Effector CD4-positive, alpha-beta T cell (primary cell): ENCODE measurements at regions not wholly inside any gene's neighbourhood (a gene's known extent, or its start where the extent isn't known, plus 50 kb on each side); places are given as distances from the start of the nearest gene placed in this dataset.
"Not testable (repeated sequence)": the region's sequence is repeated elsewhere in the genome, so short reads cannot be mapped to it uniquely, and the experiment has no call there.

Experiments used
- DNase-seq: peaks from one replicate; pipeline ENCODE4 v3.0.0-alpha.2; 2020

DNA sequence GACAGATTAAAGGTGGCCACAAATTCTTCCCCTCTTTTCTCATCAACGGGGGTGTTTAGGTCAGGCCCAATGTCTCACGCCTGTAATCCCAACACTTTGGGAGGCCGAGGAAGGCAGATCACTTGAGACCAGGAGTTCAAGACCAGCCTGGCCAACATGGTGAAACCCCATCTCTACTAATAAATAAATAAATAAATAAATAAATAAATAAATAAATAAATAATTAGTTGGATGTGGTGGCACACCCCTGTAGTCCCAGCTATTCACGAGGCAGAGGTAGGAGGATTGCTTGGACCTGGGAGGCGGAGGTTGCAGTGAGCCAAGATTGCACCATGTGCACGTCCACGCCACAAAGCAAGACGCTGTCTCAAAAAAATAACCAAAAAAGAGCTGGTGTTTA is 180.7 kb downstream of the FASLG start:
- DNase-seq, result not testable (repeated sequence)

DNA sequence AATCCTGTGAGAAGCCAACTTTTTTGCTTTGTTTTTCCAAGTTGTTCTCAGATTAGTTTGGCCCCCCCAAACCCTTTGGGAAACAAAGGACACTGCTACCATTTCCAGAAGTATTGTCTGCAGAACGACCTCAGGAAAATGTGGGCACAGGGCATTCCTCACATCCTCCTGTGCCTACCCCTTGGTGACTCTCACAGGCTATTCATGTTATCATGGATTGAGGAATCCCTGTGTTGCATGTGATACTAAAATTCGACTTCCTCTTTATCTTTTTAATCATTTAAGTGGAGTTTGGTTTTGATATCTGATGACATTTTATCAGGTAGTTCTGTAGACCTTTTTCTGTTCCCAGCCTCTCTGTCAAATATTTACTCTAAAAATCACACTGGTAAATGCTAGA is 184.5 kb downstream of the FASLG start:
- no peak for DNase-seq

DNA sequence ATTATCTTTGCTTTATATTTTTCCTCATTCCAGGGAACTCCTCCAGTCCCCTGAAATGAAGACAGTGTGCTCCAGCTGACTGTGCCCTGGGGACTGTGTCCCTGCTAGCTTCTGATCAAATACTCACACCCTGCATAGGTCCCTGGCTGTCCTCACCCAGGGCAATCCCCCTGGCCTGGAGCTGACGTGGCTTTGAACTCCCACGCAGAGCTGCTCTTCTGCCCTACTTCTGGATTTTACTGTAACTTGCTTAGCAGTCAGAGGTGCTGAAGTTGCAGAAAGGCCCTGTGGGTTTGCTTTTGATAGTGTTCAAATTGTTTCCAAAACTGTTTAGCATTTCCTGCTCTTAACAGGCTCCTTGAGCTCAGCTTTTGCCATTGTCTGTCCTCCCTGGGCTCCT is 186.5 kb downstream of the FASLG start:
- DNase-seq, result no peak

DNA sequence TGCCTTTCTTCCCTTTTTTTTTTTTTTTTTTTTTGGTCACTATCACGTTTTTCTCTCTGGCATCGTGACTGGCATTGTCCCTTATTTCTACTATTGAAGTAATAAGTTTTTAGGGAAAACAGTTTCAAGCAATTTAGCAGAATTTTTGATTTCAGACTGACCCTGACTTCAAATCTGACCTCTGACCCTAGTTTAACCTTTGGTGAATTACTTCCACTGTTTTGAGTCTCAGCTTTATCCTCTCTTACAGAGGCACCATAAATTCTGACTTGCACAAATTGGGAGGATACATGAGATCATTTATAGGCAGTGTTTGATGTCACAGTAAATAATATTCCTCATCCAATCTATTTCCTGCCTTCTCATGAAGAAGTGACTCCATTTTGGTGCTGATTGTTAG is 187.0 kb downstream of the FASLG start:
- no peak for DNase-seq

DNA sequence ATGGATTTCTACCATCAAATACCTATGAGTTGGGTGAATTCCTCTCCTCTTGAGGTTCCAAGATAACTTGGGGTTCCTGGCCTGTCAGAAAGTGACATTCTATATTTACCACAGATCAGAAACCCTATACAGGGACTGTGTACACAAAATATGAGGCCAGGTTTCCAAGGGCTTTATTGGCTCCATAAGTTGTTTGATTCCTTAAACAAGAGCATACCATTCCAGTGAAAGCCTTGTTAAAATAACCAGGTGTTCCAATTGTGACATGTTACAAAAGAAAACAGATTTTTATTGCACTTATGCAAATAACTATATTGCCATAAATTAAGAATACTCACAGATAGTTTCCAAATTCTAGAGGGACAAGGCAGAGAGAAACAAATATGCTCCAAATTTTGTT is 188.9 kb downstream of the FASLG start:
- not testable (repeated sequence) for DNase-seq

DNA sequence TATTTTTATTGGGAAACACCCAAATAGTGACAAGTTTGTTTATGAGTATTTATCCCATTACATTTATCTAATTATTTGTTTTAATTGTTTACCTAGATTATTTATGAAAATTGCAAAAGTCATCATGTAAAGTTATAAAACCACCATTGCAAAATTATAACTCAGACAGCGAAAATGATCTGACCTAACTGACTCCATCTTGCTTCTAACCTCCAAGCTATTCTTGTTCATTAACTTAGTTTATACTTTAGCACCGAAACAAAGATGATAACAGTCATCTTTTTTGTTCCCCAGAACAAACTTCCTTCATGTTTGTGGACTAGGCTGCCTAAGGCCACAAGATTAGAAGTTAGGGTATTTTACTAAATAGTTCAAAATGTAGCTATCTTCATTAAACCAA is 190.8 kb downstream of the FASLG start:
- DNase-seq, result no peak

DNA sequence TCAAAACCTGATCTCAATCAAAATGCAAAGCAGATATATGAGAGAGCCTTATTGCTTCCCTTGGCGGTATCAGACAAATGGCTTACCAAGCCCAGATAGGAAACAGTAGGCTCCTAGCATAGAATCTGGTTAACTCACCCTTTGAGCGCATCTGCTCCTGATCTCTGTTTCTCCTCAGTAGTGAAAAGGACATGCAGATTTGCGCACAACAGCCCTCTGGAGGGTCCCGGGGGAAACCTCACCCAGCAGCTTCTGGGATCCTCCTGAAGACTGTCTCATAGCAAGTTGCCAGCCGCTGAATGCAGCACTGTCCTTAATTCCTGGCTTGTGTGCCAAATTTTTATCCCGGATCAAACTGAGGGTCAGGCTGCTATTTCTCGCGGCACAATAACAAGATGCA is 192.2 kb downstream of the FASLG start:
- DNase-seq, result no peak

DNA sequence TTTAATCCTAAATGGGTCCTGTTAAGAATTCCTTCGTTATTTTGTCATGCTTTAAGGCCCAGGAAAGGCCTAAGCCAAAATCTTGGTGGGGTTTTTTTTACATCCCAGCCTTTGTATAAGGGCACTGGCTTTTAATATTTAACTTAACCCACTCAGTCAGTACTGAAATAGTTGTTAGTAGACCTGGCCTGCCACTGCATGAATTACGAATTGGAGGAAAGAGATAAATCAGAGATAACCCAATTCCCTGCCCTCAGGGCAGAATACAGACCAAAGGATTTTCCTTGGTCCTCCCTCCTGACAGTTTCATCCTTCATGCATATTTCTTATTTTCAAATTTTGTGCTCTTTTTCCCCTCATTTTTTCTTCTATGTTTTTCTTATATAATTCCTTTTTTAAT is 193.0 kb downstream of the FASLG start:
- DNase-seq, result no peak

DNA sequence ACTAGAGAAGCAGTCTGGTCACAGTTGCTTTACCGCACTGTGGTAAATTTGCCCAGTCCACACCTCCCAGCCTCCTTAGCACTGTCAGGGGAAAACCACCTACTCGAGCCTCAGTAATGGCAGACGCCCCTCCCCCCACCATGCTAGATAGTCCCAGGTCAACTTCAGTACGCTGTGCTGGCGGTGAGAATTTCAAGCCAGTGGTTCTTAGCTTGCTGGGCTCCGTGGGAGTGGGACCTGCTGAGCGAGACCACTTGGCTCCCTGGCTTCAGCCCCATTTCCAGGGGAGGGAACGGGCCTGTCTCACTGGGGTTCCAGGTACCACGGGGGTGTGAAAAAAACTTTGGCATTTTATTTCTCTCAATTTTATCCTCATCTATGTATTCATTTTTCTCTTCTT is 194.8 kb downstream of the TNFSF18 start:
- DNase-seq, result not testable (repeated sequence)

DNA sequence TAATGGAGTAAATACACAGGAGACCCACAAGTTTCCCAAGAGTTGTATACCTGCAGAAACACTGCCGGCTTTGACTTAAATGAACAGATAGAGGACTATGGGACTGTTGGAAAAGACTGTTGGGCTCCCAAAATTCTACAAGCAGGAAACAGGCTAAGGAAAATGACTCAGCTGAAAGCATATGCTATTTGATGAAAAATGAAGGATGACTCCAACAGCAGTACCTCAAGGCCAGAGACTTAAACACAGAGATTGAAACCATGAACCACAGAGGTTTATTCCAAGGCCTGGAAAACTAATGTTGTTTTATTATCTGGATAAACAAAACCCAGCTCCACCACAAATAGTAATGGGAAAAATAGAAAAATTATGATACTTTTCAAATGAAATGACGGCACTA is 187.7 kb downstream of the TNFSF18 start:
- no peak for DNase-seq

DNA sequence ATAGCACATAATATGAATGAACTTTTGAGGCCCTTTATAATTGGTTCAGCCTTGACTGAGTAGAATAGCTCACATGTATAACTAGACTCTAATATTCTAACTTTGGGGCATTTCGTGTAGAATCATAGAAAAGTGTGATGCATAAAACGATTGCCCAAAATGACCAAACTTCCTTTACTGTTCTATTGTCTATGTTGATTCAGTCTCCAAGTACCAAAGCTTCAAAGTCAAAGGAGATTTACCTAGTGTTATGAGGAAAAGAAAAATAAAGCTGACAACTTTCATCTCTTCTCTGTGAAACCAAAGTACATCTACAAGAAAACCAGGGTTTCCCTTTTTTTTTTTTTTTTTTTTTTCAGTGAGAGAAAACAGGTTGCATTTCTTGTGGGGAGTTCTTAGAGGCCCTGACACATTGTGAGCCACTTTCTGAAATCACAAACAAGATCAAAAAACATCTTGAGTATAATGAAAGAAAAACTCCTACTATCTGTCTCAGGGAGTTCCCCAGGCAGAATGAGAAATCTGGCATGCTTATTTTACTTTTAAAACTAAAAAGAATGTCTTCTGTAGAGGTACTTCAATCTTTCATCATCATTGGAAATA is 183.4 kb downstream of the TNFSF18 start:
- DNase-seq, result no peak

DNA sequence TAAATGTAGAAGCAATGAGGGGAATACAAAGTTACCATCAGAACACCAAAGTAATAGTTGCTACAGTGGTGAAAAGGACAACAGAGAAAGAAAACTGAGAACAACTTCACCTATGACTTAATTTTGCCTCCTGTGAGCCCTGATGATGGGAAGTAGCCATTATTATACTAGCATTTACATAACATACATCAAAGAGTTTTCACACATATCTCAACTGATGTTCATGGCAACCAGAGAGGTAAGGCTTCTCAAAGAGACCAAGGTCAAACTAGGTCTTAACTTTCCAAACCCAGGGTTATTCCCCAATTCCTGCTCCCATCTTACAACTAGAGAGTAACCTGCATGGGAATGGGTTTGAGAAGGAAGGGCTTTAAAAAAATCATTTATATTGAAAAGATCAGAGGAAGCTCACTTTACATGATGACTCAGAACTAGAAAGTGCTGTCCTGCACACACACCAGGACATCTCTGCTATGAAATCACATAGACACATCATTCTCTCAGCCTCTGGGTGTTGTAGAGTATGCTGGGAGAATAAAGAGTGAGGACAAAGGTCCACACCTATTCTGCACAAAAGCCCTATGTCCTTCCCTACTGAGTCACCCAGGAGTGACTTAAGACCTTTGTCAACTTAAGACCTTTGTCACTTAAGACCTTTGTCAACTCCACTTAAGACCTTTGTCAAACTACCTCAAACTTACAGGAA is 179.7 kb downstream of the TNFSF18 start:
- no peak for DNase-seq

DNA sequence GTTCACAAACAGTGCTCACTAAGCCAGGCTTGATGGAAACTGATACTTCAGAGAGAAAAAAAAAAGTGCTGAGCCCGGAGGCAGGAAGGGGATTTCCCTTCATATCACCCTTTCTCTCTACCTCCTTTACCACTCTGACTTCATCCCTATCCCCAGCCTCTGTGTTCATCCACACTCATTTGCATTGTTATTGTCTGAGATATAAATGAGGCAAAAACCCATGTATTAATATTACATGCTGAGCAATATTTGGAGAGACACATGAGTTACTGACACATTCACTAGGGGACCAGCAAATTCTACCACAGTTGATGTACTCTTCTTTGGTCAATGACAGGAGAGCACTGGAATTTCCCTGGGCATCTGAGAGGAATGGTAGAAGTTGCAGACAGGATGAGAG is 175.8 kb downstream of the TNFSF18 start:
- no peak for DNase-seq

DNA sequence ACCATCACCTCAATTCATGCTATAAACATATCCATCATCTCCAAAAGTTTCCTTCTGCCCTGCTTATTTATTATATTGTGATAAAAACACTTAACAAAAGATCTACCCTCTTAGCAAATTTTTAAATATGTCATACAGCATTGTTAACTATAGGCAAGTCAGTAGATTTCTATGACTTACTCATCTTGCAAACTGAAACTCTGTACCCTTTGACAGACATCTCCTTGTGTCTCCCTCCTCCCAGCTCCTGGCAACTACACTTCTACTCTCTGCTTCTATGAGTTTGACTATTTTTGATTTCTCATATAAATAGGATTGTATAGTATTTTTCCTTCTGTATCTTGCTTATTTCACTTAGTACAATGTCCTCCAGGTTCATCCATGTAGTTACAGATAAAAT is 174.8 kb downstream of the TNFSF18 start:
- no peak for DNase-seq

DNA sequence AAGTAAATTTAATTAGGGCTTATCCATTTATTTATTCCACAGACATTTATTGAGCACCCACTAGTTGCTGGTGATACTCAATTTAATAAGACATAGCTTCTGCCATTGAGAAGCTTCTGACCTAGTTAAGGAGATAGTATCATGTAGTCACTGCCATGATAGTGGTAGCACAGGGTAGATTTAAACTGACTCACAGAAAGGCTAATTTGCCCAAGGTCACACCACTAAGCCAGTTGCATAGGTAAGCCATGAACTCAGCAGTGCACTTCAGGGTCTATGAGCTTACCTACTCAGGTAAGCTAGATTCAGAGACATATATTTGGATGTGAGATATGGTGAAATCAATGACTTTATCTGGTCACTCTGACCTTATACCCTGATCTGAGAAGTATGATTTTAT is 168.4 kb downstream of the TNFSF18 start:
- DNase-seq, result no peak

DNA sequence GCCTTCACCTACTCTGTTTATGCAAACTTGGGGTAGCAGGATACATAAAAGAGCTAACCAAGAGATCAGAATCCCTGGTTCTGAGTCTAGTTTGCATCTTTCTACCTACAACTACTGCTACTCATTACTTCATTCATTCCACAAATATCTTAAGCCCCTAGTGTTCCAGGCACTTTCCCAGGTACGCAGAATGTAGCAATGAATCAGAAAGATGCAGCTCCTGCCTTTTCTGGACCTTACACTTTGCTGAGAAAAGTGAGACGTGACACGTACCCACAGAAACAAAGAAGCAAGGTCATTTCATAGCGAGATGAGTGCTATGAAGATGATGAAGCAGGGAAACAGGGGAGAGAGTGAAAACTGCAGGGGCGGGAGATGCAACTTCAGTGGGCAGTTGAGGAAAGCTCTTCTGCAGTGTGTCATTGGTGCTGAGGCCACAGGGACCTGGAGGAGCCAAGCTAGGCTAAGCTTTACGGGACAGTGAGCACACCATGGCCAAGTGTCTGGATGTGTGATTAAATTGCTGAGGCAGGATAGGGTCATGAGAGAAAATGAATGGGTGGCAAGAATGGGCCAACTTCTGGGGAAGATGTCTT is 167.9 kb downstream of the TNFSF18 start:
- no peak for DNase-seq

DNA sequence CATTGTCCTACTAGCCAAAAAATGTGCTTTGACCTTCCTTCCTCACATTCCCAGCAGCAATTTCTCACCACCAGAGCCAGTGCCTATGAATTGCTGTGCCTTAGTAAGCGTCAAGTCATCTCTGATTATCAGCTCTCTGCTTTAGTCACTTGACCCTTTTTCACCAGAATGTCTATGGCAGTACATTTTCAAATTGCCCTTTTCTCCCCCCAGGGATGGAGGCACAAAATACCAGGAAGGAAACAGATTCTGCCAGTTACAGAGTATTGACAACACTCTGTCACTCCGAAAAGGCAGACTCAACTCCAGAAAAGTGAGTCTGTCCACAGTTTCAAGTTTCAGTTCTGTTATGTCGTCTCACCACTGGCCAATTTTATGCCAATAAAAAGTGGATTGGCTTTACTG is 167.4 kb downstream of the TNFSF18 start:
- no peak for DNase-seq

DNA sequence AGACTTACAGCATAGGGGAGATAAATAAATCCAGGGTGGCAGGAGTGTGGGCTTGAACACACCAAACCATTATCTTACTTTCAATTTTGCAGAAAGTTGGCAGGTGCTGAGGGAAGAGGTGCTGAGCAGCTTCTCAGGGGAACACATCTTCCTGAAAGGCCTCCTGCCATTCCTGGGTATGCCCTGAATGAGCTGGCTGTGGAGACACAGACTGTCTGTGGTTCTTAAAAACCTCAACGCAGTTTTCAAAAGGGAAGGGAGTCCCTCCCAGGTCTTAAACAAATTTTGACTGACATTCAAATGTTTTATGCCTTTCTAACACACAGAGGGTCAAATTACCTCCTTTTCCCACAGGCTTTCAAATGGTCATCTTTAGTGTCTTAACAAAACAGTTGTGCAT is 166.9 kb downstream of the TNFSF18 start:
- DNase-seq, result no peak

DNA sequence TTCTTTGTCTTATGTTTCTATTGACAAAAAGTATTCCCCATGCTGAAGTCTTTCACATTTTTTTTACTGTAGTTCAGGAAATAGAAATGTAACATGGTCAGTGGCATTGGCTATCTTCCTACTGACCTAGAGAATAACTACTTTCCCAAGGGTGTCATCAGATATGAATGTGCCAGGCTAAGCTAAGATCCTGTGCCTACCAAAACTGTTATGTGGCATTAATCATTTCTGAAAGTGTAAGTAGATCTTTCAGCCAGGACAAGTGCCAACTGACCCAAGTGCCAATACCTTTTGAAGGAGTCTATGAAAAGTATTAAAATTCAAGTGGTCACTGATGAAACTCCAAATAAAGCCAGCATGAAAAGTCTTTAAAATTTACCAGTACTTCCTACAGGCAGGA is 165.3 kb downstream of the TNFSF18 start:
- no peak for DNase-seq

DNA sequence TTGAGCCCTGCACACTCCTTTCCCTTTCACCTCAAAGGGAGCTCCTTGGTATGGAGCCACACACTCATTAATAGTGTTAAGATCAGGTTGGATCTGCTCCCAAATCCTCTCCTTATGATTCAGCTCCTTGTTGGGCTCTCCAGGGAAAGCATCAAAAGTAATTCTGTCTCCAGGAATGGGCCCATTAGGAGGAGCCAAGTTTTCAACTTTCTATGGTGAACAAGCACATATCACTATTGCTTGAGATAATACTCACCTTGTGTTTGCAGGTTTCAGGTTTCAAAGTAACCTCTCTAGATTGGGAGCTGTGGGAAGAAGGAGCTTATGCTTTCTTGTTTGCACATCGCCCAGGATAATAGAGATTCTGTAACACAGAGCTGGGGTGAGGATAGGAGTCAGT is 164.8 kb downstream of the TNFSF18 start:
- no peak for DNase-seq

DNA sequence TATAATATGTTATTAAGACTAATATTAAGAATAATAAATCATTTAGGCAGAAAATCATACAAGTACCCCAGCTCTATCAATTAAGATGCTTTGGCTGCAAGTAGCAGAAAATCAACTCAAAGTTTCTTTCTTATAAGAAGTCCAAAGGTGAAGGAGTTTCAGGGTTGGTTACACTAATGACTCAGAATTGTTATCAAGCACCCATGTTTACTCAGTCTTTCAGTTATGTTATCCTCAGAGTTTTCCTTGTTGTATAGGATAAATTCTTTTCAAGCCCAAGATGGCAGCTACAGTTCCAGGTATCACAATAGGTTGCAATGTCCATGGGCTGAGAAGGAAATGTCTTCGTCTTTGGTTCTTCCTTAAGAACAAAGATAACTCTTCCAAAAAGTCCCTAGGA is 163.6 kb downstream of the TNFSF18 start:
- DNase-seq, result no peak

DNA sequence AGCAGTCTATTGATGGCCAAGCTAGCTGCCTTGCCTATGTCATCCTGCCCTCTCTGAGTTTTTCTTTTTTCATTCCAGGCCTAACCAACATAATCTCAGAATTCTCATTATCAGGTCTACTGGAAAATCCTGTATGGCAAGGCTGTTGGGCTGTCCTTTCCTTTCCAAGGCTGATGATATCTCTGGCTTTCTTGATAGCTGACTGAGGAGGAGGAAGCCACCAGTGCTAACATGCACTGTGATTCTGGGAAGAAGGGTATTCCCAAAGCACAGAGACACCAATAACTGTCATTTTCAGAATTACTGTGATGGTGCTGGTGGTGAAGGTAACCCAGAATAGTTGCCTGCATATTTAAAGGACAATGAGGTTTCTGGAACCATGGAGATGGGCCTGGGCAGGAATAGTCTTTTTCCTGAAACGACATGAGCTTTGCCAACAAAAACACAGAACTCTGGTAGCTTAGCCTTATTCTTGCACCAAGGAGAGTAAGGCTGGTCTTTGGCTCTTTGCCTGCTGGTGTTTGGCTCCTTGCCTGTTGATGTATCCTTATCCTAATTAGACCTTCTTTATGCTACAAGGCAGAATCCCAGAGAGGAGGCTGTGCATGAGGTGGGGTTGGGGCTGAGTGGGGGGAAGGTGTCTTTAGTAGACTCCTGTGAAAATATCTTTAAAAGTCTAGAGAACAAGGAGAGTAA is 157.4 kb downstream of the TNFSF18 start:
- DNase-seq, result no peak

DNA sequence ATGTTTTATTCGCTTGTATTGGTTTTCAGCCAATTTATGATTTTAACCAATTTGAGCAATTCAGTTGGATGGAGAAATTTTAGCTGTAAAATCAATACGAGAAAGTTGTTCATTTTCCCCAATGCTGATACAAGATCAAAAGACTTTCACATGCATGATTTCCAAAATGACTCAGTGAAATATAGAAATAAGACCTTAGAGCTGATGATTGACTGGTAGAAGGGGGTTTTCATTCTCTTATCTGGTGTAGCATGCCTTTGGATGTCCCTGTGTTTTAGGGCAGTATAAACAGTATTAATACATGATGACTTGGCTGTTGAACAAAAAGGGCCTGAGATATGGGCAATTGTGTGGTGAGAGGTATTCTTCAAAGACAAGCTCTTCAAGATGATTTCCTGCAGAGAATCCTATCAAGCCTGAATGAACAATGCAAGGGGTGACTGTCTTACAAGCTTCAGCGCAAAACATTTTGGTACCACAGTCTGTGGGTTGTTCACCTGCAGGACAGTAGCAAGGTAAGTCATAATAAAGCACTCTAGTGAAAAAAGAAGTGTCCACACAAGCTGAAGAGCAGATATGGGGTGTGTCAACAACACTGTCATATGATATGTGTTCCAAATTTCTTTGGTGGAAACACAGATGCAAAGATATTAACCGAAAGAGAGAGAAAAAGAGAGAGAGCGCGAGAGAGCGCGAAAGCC is 156.2 kb downstream of the TNFSF18 start:
- no peak for DNase-seq
